ENCODE measurements at regions not wholly inside any gene's neighbourhood (a gene's known extent, or its start where the extent isn't known, plus 50 kb on each side); places are given as distances from the start of the nearest gene placed in this dataset.

DNA sequence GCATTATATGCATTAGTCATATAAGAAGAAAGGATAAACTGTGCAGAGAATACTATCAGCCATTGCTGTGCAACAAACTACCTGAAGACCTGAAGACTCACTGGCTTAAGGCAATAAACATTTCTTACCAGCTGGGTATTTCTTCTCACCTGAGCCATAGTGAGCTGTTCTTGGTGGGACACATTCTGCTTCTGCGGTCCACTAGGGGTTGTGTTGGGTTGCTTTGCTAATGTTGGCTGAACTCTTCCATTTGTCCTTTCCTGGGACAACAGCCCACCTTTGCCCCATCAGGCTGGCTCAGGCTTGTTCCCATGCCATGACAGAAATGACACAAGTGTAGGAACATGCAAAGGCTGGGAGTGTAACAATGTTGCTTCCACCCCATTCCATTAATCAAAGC lies 388.6 kb downstream of the PCDH7 start:
- no peak for ATAC-seq
- TF ChIP-seq SNAI2 (CRISPR knock-in tag; IDR thresholded peaks at IDR 0.05), result no peak

GRCh38 chr4:31111790-31112189 lies 391.6 kb downstream of the PCDH7 start:
- no peak for ATAC-seq
- TF ChIP-seq, protein P1, sequence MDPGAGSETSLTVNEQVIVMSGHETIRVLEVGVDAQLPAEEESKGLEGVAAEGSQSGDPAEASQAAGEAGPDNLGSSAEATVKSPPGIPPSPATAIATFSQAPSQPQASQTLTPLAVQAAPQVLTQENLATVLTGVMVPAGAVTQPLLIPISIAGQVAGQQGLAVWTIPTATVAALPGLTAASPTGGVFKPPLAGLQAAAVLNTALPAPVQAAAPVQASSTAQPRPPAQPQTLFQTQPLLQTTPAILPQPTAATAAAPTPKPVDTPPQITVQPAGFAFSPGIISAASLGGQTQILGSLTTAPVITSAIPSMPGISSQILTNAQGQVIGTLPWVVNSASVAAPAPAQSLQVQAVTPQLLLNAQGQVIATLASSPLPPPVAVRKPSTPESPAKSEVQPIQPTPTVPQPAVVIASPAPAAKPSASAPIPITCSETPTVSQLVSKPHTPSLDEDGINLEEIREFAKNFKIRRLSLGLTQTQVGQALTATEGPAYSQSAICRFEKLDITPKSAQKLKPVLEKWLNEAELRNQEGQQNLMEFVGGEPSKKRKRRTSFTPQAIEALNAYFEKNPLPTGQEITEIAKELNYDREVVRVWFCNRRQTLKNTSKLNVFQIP (CRISPR knock-in tag; IDR thresholded peaks at IDR 0.05; ENCODE audit: borderline replicate concordance, low read depth), result no peak
- TF ChIP-seq ZFP30 (CRISPR knock-in tag; IDR thresholded peaks at IDR 0.05) (no peak), ZC3H10 (CRISPR knock-in tag; IDR thresholded peaks at IDR 0.05) (no peak), TCF4 (CRISPR knock-in tag; IDR thresholded peaks at IDR 0.05; ENCODE audit: borderline replicate concordance) (no peak), CSRNP3 (CRISPR knock-in tag; IDR thresholded peaks at IDR 0.05) (no peak), ZNF8 (CRISPR knock-in tag; IDR thresholded peaks at IDR 0.05) (no peak), ZNF70 (CRISPR knock-in tag; IDR thresholded peaks at IDR 0.05) (no peak), PPARA (CRISPR knock-in tag; IDR thresholded peaks at IDR 0.05; ENCODE audit: borderline replicate concordance) (no peak), ZFP3 (CRISPR knock-in tag; IDR thresholded peaks at IDR 0.05) (no peak), ESRRG (CRISPR knock-in tag; IDR thresholded peaks at IDR 0.05) (no peak), GLIS3 (CRISPR knock-in tag; IDR thresholded peaks at IDR 0.05) (no peak), SNAI2 (CRISPR knock-in tag; IDR thresholded peaks at IDR 0.05) (no peak), OSR1 (CRISPR knock-in tag; IDR thresholded peaks at IDR 0.05) (no peak)
- TF ChIP-seq, protein P2, sequence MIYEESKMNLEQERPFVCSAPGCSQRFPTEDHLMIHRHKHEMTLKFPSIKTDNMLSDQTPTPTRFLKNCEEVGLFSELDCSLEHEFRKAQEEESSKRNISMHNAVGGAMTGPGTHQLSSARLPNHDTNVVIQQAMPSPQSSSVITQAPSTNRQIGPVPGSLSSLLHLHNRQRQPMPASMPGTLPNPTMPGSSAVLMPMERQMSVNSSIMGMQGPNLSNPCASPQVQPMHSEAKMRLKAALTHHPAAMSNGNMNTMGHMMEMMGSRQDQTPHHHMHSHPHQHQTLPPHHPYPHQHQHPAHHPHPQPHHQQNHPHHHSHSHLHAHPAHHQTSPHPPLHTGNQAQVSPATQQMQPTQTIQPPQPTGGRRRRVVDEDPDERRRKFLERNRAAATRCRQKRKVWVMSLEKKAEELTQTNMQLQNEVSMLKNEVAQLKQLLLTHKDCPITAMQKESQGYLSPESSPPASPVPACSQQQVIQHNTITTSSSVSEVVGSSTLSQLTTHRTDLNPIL (CRISPR knock-in tag; IDR thresholded peaks at IDR 0.05; ENCODE audit: low read depth), result no peak

DNA sequence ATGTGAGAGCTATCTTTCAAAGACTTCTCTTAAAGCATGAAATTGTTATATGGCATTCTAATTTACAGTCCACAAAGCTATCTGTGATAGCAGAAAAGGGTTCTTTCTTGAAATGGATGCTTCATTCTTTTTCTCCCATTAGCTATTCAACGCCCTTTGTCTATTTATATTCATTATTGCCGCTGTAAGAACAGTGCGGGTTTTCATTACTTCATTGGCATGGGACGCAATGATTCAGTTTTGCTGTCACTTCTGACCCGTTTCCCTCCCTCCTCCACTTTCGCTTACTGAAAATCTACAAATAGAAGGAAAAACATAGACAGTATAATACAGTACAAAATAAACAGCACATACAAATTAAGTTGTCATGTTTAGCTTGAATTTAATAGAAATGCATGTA lies 394.6 kb downstream of the PCDH7 start:
- TF ChIP-seq ZC3H10 (CRISPR knock-in tag; IDR thresholded peaks at IDR 0.05), result no peak
- TF ChIP-seq, protein P2 (CRISPR knock-in tag; IDR thresholded peaks at IDR 0.05; ENCODE audit: low read depth), result no peak
- TF ChIP-seq, protein P1 (CRISPR knock-in tag; IDR thresholded peaks at IDR 0.05; ENCODE audit: borderline replicate concordance, low read depth), result no peak
- no peak for TF ChIP-seq PPARA (CRISPR knock-in tag; IDR thresholded peaks at IDR 0.05; ENCODE audit: borderline replicate concordance)
- no peak for TF ChIP-seq ISL1 (CRISPR knock-in tag; IDR thresholded peaks at IDR 0.05)
- TF ChIP-seq PATZ1 (CRISPR knock-in tag; IDR thresholded peaks at IDR 0.05; ENCODE audit: borderline replicate concordance), result no peak
- no peak for TF ChIP-seq ZNF8 (CRISPR knock-in tag; IDR thresholded peaks at IDR 0.05)
- no peak for TF ChIP-seq ZNF70 (CRISPR knock-in tag; IDR thresholded peaks at IDR 0.05)
- no peak for TF ChIP-seq RARB (CRISPR knock-in tag; IDR thresholded peaks at IDR 0.05)
- no peak for TF ChIP-seq ZFP30 (CRISPR knock-in tag; IDR thresholded peaks at IDR 0.05)
- no peak for TF ChIP-seq BACH2 (CRISPR knock-in tag; IDR thresholded peaks at IDR 0.05; ENCODE audit: borderline replicate concordance)
- TF ChIP-seq TOX (CRISPR knock-in tag; IDR thresholded peaks at IDR 0.05; ENCODE audit: borderline replicate concordance), result no peak
- no peak for TF ChIP-seq ARNTL (CRISPR knock-in tag; IDR thresholded peaks at IDR 0.05; ENCODE audit: borderline replicate concordance, low read depth)
- no peak for TF ChIP-seq CSDC2 (CRISPR knock-in tag; IDR thresholded peaks at IDR 0.05)
- no peak for TF ChIP-seq TCF4 (CRISPR knock-in tag; IDR thresholded peaks at IDR 0.05; ENCODE audit: borderline replicate concordance)
- TF ChIP-seq ZFP3 (CRISPR knock-in tag; IDR thresholded peaks at IDR 0.05), result no peak
- TF ChIP-seq TSHZ2 (CRISPR knock-in tag; IDR thresholded peaks at IDR 0.05), result no peak
- TF ChIP-seq ESRRG (CRISPR knock-in tag; IDR thresholded peaks at IDR 0.05), result no peak
- no peak for TF ChIP-seq GLIS3 (CRISPR knock-in tag; IDR thresholded peaks at IDR 0.05)
- ATAC-seq, result no peak

All from SK-N-SH treated with all-trans-retinoic acid at 6 μM for 48 hours (cell line).